ENCODE measurements at regions not wholly inside any gene's neighbourhood (a gene's known extent, or its start where the extent isn't known, plus 50 kb on each side); places are given as distances from the start of the nearest gene placed in this dataset.

DNA sequence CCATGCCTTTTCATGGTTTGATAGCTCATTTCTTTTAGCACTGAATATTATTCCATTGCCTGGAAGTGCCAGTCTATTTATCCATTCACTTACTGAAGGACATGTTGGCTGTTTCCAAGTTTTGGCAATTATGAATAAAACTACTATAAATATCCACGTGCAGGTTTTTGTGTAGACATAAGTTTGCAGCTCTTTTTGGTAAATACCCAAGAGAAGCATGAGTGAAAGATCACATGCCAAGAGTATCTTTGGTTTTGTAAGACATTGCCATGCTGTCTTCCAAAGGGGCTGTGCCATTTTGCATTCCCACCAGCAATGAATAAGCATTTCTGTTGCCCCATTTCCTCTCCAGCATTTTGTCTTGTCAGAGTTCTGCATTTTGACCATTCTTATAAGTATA lies 120.9 kb downstream of the MANEA start:
- 0% methylated on average over 1 of the region's 1 CpG for WGBS, 2 donors
- TF ChIP-seq, protein P1, sequence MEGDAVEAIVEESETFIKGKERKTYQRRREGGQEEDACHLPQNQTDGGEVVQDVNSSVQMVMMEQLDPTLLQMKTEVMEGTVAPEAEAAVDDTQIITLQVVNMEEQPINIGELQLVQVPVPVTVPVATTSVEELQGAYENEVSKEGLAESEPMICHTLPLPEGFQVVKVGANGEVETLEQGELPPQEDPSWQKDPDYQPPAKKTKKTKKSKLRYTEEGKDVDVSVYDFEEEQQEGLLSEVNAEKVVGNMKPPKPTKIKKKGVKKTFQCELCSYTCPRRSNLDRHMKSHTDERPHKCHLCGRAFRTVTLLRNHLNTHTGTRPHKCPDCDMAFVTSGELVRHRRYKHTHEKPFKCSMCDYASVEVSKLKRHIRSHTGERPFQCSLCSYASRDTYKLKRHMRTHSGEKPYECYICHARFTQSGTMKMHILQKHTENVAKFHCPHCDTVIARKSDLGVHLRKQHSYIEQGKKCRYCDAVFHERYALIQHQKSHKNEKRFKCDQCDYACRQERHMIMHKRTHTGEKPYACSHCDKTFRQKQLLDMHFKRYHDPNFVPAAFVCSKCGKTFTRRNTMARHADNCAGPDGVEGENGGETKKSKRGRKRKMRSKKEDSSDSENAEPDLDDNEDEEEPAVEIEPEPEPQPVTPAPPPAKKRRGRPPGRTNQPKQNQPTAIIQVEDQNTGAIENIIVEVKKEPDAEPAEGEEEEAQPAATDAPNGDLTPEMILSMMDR (IDR thresholded peaks at IDR 0.05) = no peak
- ATAC-seq = no peak
- no peak for DNase-seq
- Histone ChIP-seq H3K36me3 (no peaks in the 10 kb centered on the region), H3K4me1 (no peaks in the 10 kb centered on the region), H3K27ac (no peak overlapping the region), H3K27me3 (no peaks in the 10 kb centered on the region), H3K4me3 (no peak overlapping the region), H3K9me3 (no peaks in the 10 kb centered on the region)
- intact Hi-C loops (cut with DNase I) = no loop called here

DNA sequence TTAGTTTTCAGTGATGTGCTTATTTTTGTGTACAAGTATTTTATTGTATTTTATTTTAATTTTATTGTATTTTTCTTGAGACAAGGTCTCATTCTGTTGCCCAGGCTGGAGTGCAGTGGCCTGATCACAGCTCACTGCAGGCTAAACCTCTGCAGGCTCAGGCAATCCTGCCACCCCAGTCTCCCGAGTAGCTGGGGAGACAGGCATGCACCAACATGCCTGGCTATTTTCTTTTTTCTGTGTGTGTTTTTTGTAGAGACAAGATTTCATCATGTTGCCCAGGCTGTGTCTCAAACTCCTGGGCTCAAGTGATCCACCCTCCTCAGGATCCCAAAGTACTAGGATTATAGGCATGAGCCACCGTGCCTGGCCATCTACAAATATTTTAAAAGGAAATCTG lies 146.3 kb downstream of the MANEA start:
- intact Hi-C loops (cut with DNase I) = no loop called here
- Histone ChIP-seq H3K9me3 (peaks cover 0 to 30% (median 0%) of the 10 kb centered on the region in 11 donors), H3K27ac (no peak overlapping the region), H3K4me1 (no peaks in the 10 kb centered on the region), H3K36me3 (no peaks in the 10 kb centered on the region), H3K27me3 (no peaks in the 10 kb centered on the region), H3K4me3 (no peak overlapping the region)
- 49 to 50% methylated on average over 2 of the region's 2 CpGs for WGBS, 2 donors
- DNase-seq = no peak
- ATAC-seq = no peak
- TF ChIP-seq, protein P1 (IDR thresholded peaks at IDR 0.05) = no peak

DNA sequence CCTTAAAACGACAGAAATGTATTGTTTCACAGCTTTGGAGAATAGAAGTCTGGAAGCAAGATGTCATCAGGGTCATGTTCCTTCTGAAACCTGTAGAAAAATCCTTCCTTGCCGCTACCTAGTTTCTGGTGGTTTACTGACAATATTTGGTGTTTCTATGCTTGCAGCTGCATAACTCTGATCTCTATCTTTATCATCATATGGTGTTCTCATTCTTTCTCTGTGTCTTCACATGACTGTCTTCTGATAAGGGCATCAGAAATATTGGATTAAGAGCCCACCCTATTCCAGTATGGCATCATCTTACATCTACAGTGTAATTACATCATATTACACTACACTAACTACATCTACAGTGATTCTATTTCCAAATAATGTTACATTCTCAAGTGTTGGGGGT lies 148.0 kb downstream of the MANEA start:
- H3K4me3 ChIP-seq = no peak overlapping the region
- ATAC-seq = no peak
- intact Hi-C loops (cut with DNase I) = no loop called here
- TF ChIP-seq, protein P1 (IDR thresholded peaks at IDR 0.05) = no peak
- H3K27me3 ChIP-seq = no peaks in the 10 kb centered on the region
- H3K9me3 ChIP-seq = peaks cover 0 to 25% (median 0%) of the 10 kb centered on the region in 11 donors
- no peak overlapping the region for H3K27ac ChIP-seq
- no peaks in the 10 kb centered on the region for H3K4me1 ChIP-seq
- WGBS, 2 donors = 56 to 59% methylated on average over 2 of the region's 2 CpGs
- no peak for DNase-seq
- no peaks in the 10 kb centered on the region for H3K36me3 ChIP-seq

DNA sequence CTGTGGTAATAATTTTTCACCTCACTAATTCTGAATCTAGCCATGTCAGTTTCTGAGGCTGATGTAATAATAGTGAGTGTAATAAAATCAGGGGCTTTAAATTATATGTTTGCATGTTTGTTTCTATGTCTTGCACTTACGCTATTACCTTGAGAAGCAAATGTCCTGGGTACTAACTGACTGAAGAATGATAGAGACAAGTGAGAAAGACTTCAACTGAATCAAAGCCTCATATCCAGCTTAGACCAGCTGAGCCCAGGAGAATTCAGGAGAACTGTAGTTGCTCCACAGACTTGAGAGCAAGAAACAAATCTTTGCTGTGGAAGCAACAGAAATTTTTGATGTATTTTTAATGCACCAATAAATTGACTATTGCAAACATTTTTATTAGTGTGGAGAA lies 162.8 kb downstream of the MANEA start:
- Histone ChIP-seq H3K4me1 (no peaks in the 10 kb centered on the region), H3K9me3 (peaks cover 0 to 2% (median 0%) of the 10 kb centered on the region in 11 donors), H3K36me3 (no peaks in the 10 kb centered on the region), H3K27ac (no peak overlapping the region), H3K27me3 (no peaks in the 10 kb centered on the region), H3K4me3 (no peak overlapping the region)
- intact Hi-C loops (cut with DNase I) = no loop called here
- 85 to 89% methylated on average over 1 of the region's 1 CpG for WGBS, 2 donors
- ATAC-seq (no peak), DNase-seq (no peak)
- TF ChIP-seq, protein P1 (IDR thresholded peaks at IDR 0.05) = no peak

DNA sequence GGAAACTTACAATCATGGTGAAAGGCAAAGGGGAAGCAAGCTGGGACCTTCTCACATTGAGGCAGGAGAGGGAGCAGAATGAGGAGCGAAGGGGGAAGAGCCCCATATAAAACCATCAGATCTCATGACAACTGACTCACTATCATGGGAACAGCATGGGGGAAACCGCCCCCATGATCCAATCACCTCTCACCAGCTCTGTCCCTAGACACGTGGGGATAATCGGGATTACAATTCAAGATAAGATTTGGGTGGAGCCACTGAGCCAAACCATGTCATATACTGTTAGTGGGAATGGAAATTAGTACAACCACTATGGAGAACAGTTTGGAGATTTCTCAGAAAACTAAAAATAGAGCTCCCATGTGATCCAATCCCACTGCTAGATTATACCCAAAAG lies 163.7 kb downstream of the MANEA start:
- H3K27me3 ChIP-seq = no peaks in the 10 kb centered on the region
- no peak for ATAC-seq
- no peak overlapping the region for H3K4me3 ChIP-seq
- WGBS, 2 donors = 37 to 47% methylated on average over 4 of the region's 4 CpGs
- no peak overlapping the region for H3K27ac ChIP-seq
- TF ChIP-seq, protein P1 (IDR thresholded peaks at IDR 0.05) = no peak
- no peak for DNase-seq
- H3K36me3 ChIP-seq = no peaks in the 10 kb centered on the region
- H3K9me3 ChIP-seq = peaks cover 0 to 2% (median 0%) of the 10 kb centered on the region in 11 donors
- intact Hi-C loops (cut with DNase I) = no loop called here
- no peaks in the 10 kb centered on the region for H3K4me1 ChIP-seq

Measured in heart right ventricle (tissue), 16 donors.